Hepatocyte (in vitro differentiated cells): ENCODE measurements at regions not wholly inside any gene's neighbourhood (a gene's known extent, or its start where the extent isn't known, plus 50 kb on each side); places are given as distances from the start of the nearest gene placed in this dataset.

ENCODE experiments used
- CTCF ChIP-seq: fragments of 200-600 bp; sonication (generic); IDR thresholded peaks from 2 replicates; pipeline ENCODE4 v1.5.1; 2016; ENCODE audit warnings: antibody characterized with exemption, mild to moderate bottlenecking; ENCODE audit not compliant: poor library complexity
- EZH2 ChIP-seq: fragments of 200-600 bp; sonication (generic); IDR thresholded peaks from 2 replicates; pipeline ENCODE4 v1.6.1; 2016; ENCODE audit warnings: antibody characterized with exemption, mild to moderate bottlenecking, borderline replicate concordance
- EZH2phosphoT487 ChIP-seq: fragments of 200-600 bp; sonication (generic); IDR thresholded peaks from one replicate; pipeline ENCODE4 v1.6.1; 2018; ENCODE audit warnings: antibody characterized with exemption, mild to moderate bottlenecking, low read depth, moderate library complexity; ENCODE audit not compliant: unreplicated experiment, severe bottlenecking

GRCh38 chr12:34218193-34219045, 196.1 kb downstream of the ALG10 start:
- TF ChIP-seq CTCF, result peak; percentile 54
- TF ChIP-seq EZH2, result no peak
- TF ChIP-seq EZH2phosphoT487, result no peak
